HL-60 (cell line): ENCODE measurements at regions not wholly inside any gene's neighbourhood (a gene's known extent, or its start where the extent isn't known, plus 50 kb on each side); places are given as distances from the start of the nearest gene placed in this dataset.

Experiments
- DNase-seq, 2 experiments: peaks; one replicate each; pipeline ENCODE4 v3.0.0-alpha.2; 2010 to 2020; ENCODE audit warnings: low read depth in 1 of 2, low spot score in 1 of 2
- H3K27ac ChIP-seq: fragments of 250-450 bp; sonication (Bioruptor Pico); replicated peaks from 2 replicates; pipeline ENCODE4 v1.5.1; 2020; ENCODE audit warnings: mild to moderate bottlenecking, moderate library complexity
- H3K27me3 ChIP-seq: fragments of 250-450 bp; sonication (Bioruptor Pico); 2 replicates; pipeline ENCODE4 v1.5.1; 2021; ENCODE audit warnings: mild to moderate bottlenecking, moderate library complexity; ENCODE audit not compliant: insufficient read depth, poor library complexity, severe bottlenecking
- H3K4me3 ChIP-seq: replicated peaks from 2 replicates; pipeline ENCODE4 v1.5.1; 2011; ENCODE audit warnings: mild to moderate bottlenecking, control low read depth, low read length; ENCODE audit not compliant: insufficient read depth
- CTCF ChIP-seq: IDR thresholded peaks from one replicate; pipeline ENCODE4 v1.5.1; 2011; ENCODE audit warnings: low read length, control low read depth, inconsistent platforms; ENCODE audit not compliant: insufficient read depth
- GABPA ChIP-seq: IDR thresholded peaks from 2 replicates; pipeline ENCODE4 v1.6.1; 2012; ENCODE audit warnings: low read depth
- POLR2AphosphoS5 ChIP-seq: IDR thresholded peaks from 2 replicates; pipeline ENCODE4 v1.6.1; 2012; ENCODE audit warnings: low read depth
- REST ChIP-seq: IDR thresholded peaks from 2 replicates; pipeline ENCODE4 v1.6.1; 2012; ENCODE audit warnings: low read depth; ENCODE audit not compliant: insufficient replicate concordance
- SPI1 ChIP-seq: IDR thresholded peaks from 2 replicates; pipeline ENCODE4 v1.6.1; 2012; ENCODE audit warnings: low read depth, mild to moderate bottlenecking, borderline replicate concordance

- no peak for TF ChIP-seq POLR2AphosphoS5
- no peak for TF ChIP-seq SPI1
- H3K4me3 ChIP-seq = no peak overlapping the region
- DNase-seq = no peak
- H3K27ac ChIP-seq = no peak overlapping the region
- no peaks in the 10 kb centered on the region for H3K27me3 ChIP-seq
Measured at GRCh38 chr10:61313460-61313859, 139.7 kb downstream of the TMEM26 start.

- no peak overlapping the region for H3K27ac ChIP-seq
- H3K4me3 ChIP-seq = no peak overlapping the region
- TF ChIP-seq GABPA (no peak), SPI1 (no peak), REST (no peak), POLR2AphosphoS5 (no peak), CTCF (no peak)
- no peak for DNase-seq
- H3K27me3 ChIP-seq = no peaks in the 10 kb centered on the region
Measured at GRCh38 chr10:61304746-61305145, 148.4 kb downstream of the TMEM26 start.

- no peak overlapping the region for H3K27ac ChIP-seq
- H3K27me3 ChIP-seq = no peaks in the 10 kb centered on the region
- DNase-seq = no peak
- no peak overlapping the region for H3K4me3 ChIP-seq
- no peak for TF ChIP-seq GABPA
- TF ChIP-seq SPI1 = no peak
- TF ChIP-seq CTCF = no peak
- no peak for TF ChIP-seq POLR2AphosphoS5
- no peak for TF ChIP-seq REST
Measured at GRCh38 chr10:61302124-61302523, 151.1 kb downstream of the TMEM26 start.

- no peak overlapping the region for H3K27ac ChIP-seq
- no peaks in the 10 kb centered on the region for H3K27me3 ChIP-seq
- TF ChIP-seq POLR2AphosphoS5 (no peak), SPI1 (no peak)
- no peak for DNase-seq
- H3K4me3 ChIP-seq = no peak overlapping the region
Measured at GRCh38 chr10:61301575-61301974, 151.6 kb downstream of the TMEM26 start.

- Histone ChIP-seq H3K27ac (no peak overlapping the region), H3K27me3 (no peaks in the 10 kb centered on the region), H3K4me3 (no peak overlapping the region)
- DNase-seq = no peak
- TF ChIP-seq POLR2AphosphoS5 (no peak), CTCF (no peak), REST (no peak), GABPA (no peak), SPI1 (no peak)
Measured at GRCh38 chr10:61299841-61300240, 153.3 kb downstream of the TMEM26 start.
